Psoas muscle (tissue), 7 donors: ENCODE measurements at regions not wholly inside any gene's neighbourhood (a gene's known extent, or its start where the extent isn't known, plus 50 kb on each side); places are given as distances from the start of the nearest gene placed in this dataset.

Experiments used
- ATAC-seq, 4 donors: fragments of 200-7000 bp; cut with Tn5 transposase; one replicate each; pipeline ENCODE4 v1.9.1; 2020; ENCODE audit warnings: moderate library complexity in 3 of 4, mild to moderate bottlenecking in 2 of 4
- DNase-seq, 2 donors: peaks; one replicate each; pipeline ENCODE4 v3.0.0-alpha.2; 2020
- H3K27ac ChIP-seq: fragments of 200-600 bp; one replicate; pipeline ENCODE4 v1.8.0; 2022
- H3K27me3 ChIP-seq, 3 donors: fragments of 200-600 bp in 1 of 3; one replicate each; pipeline versions ENCODE4 v1.6.1 to v1.8.0; 2013 to 2022; ENCODE audit warnings: low read length in 2 of 3, mild to moderate bottlenecking in 2 of 3, moderate library complexity in 1 of 3; ENCODE audit not compliant: insufficient read depth in 3 of 3
- H3K36me3 ChIP-seq, 2 donors: fragments of 200-600 bp in 1 of 2; one replicate each; pipeline versions ENCODE4 v1.6.1 to v1.8.0; 2013 to 2022; ENCODE audit warnings: low read depth in 1 of 2, mild to moderate bottlenecking in 1 of 2, moderate library complexity in 1 of 2; ENCODE audit not compliant: insufficient read depth in 1 of 2
- H3K4me1 ChIP-seq: fragments of 200-600 bp; one replicate; pipeline ENCODE4 v1.8.0; 2022
- H3K4me3 ChIP-seq: fragments of 200-600 bp; one replicate; pipeline ENCODE4 v1.8.0; 2022; ENCODE audit warnings: mild to moderate bottlenecking
- H3K9me3 ChIP-seq: fragments of 200-600 bp; one replicate; pipeline ENCODE4 v1.8.0; 2022
- CTCF ChIP-seq: fragments of 200-600 bp; IDR thresholded peaks from one replicate; pipeline ENCODE4 v1.8.0; 2022; ENCODE audit warnings: antibody characterized with exemption
- WGBS, 3 donors: extraction: QIAGEN DNeasy Blood & Tissue Kit; methylation state at CpG; one replicate each; pipeline versions ENCODE4 v1.1.6 to v1.1.7; 2013; 5-methylcytosine and 5-hydroxymethylcytosine counted together
- intact Hi-C, 2 donors: fragments of 100-400 bp; cut with DNase I; formaldehyde crosslinking; loops; one replicate each; pipeline versions ENCODE4 v1.11.0 to v1.14.2; 2022
- donor health status: healthy with polysubstance abuse.
- donor health status: DM: no; HTN: no; CAD: no; lungs with moderate emphysema.
- donor health status: Bipolar disorder and iron deficiency.
- donor health status: healthy.
- donor health status: DM: yes; HTN: yes; CAD: no.
- donor health status: DM: no; HTN: no; CAD: no.
- donor health status: DM: yes; HTN: yes; CAD: no.

GRCh38 chr15:91553196-91553854 is 300.2 kb upstream of the SLCO3A1 start:
- ATAC-seq, result no peak
- Histone ChIP-seq H3K4me1 (no peaks in the 10 kb centered on the region), H3K27me3 (no peaks in the 10 kb centered on the region), H3K9me3 (no peaks in the 10 kb centered on the region), H3K27ac (no peak overlapping the region), H3K4me3 (no peak overlapping the region), H3K36me3 (no peaks in the 10 kb centered on the region)
- WGBS, 3 donors, result 47 to 59% (median 48%) methylated on average over 6 of the region's 6 CpGs
- no peak for DNase-seq
- intact Hi-C loops, result no loop called here
- TF ChIP-seq CTCF, result no peak

- DNase-seq (no peak), ATAC-seq (no peak)
- H3K4me3 ChIP-seq, result no peak overlapping the region
- intact Hi-C loops, result no loop called here
- no peaks in the 10 kb centered on the region for H3K27me3 ChIP-seq
- no peak overlapping the region for H3K27ac ChIP-seq
- no peaks in the 10 kb centered on the region for H3K4me1 ChIP-seq
- H3K36me3 ChIP-seq, result no peaks in the 10 kb centered on the region
- no peaks in the 10 kb centered on the region for H3K9me3 ChIP-seq
- WGBS, 3 donors, result 94 to 97% (median 95%) methylated on average over 4 of the region's 4 CpGs
- no peak for TF ChIP-seq CTCF
These were observed 298.2 kb upstream of the SLCO3A1 start for GRCh38 chr15:91555312-91555711.

GRCh38 chr15:91556926-91557325 is 296.6 kb upstream of the SLCO3A1 start:
- no peaks in the 10 kb centered on the region for H3K36me3 ChIP-seq
- no peak for TF ChIP-seq CTCF
- no peak overlapping the region for H3K4me3 ChIP-seq
- ATAC-seq (no peak), DNase-seq (no peak)
- WGBS, 3 donors, result 86 to 92% (median 91%) methylated on average over 5 of the region's 5 CpGs
- no peak overlapping the region for H3K27ac ChIP-seq
- H3K9me3 ChIP-seq, result no peaks in the 10 kb centered on the region
- intact Hi-C loops, result no loop called here
- H3K27me3 ChIP-seq, result no peaks in the 10 kb centered on the region
- peaks cover 3% of the 10 kb centered on the region for H3K4me1 ChIP-seq

GRCh38 chr15:91559066-91559465 is 294.4 kb upstream of the SLCO3A1 start:
- intact Hi-C loops, result no loop called here

More at GRCh38 chr15:91559066-91559465, 294.4 kb upstream of the SLCO3A1 start:
- no peaks in the 10 kb centered on the region for H3K9me3 ChIP-seq
- 86 to 91% (median 91%) methylated on average over 3 of the region's 3 CpGs for WGBS, 3 donors
- no peak for TF ChIP-seq CTCF
- no peaks in the 10 kb centered on the region for H3K36me3 ChIP-seq
- ATAC-seq (no peak), DNase-seq (no peak)
- no peaks in the 10 kb centered on the region for H3K27me3 ChIP-seq
- H3K27ac ChIP-seq, result no peak overlapping the region
- H3K4me3 ChIP-seq, result no peak overlapping the region
- H3K4me1 ChIP-seq, result peaks cover 6% of the 10 kb centered on the region
